ENCODE measurements at regions not wholly inside any gene's neighbourhood (a gene's known extent, or its start where the extent isn't known, plus 50 kb on each side); places are given as distances from the start of the nearest gene placed in this dataset.

DNA sequence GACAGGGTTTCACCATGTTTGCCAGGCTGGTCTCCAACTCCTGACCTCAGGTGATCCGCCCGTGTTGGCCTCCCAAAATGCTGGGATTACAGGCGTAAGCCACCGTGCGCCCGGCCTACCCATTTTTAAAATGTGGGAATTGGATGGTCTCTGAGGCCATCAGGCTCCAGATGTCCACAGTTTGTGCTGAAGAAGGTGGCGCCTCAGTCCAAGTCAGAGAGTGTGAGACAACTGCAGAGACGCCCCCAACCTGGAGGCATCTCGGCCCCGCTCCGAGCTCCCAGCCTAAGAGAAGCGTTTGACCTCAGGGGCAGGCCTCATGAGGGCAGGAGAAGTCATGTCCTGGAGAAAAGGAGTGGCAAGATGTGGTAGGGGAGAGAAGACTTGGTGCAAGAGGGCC lies 146.5 kb downstream of the MRM1 start:
- no peak for TF ChIP-seq POLR2A (IDR thresholded peaks at IDR 0.05; ENCODE audit: low read depth, low read length)
- TF ChIP-seq TAF1 (IDR thresholded peaks at IDR 0.05; ENCODE audit: borderline replicate concordance, low read depth, low read length): no peak
- TF ChIP-seq POLR2AphosphoS5 (IDR thresholded peaks at IDR 0.05; ENCODE audit: low read depth, low read length): no peak

Data from GM12892 (cell line).